ENCODE measurements at regions not wholly inside any gene's neighbourhood (a gene's known extent, or its start where the extent isn't known, plus 50 kb on each side); places are given as distances from the start of the nearest gene placed in this dataset.

GRCh38 chr6:122165014-122165413, 234.4 kb upstream of the HSF2 start:
- Mint-ChIP-seq H3K4me1 (ENCODE audit: unreplicated experiment) (no peaks in the 10 kb centered on the region), H3K4me3 (ENCODE audit: unreplicated experiment) (no peak overlapping the region), H3K36me3 (ENCODE audit: unreplicated experiment) (no peaks in the 10 kb centered on the region), H3K27ac (ENCODE audit: unreplicated experiment) (no peak overlapping the region), H3K9me3 (ENCODE audit: unreplicated experiment) (no peaks in the 10 kb centered on the region), H3K27me3 (ENCODE audit: unreplicated experiment) (peaks cover 11% of the 10 kb centered on the region)
- TF ChIP-seq CTCF (IDR thresholded peaks at IDR 0.05): no peak
- no peak for DNase-seq (ENCODE audit: extremely low spot score, unreplicated experiment)

GRCh38 chr6:122170274-122170673, 229.2 kb upstream of the HSF2 start:
- H3K36me3 Mint-ChIP-seq (ENCODE audit: unreplicated experiment): no peaks in the 10 kb centered on the region
- no peak overlapping the region for H3K4me3 Mint-ChIP-seq (ENCODE audit: unreplicated experiment)
- no peaks in the 10 kb centered on the region for H3K9me3 Mint-ChIP-seq (ENCODE audit: unreplicated experiment)
- TF ChIP-seq CTCF (IDR thresholded peaks at IDR 0.05): no peak
- peaks cover 38% of the 10 kb centered on the region for H3K27me3 Mint-ChIP-seq (ENCODE audit: unreplicated experiment)
- no peak for DNase-seq (ENCODE audit: extremely low spot score, unreplicated experiment)
- no peaks in the 10 kb centered on the region for H3K4me1 Mint-ChIP-seq (ENCODE audit: unreplicated experiment)
- no peak overlapping the region for H3K27ac Mint-ChIP-seq (ENCODE audit: unreplicated experiment)

- Mint-ChIP-seq H3K4me1 (ENCODE audit: unreplicated experiment) (no peaks in the 10 kb centered on the region), H3K36me3 (ENCODE audit: unreplicated experiment) (no peaks in the 10 kb centered on the region), H3K9me3 (ENCODE audit: unreplicated experiment) (no peaks in the 10 kb centered on the region), H3K27ac (ENCODE audit: unreplicated experiment) (no peak overlapping the region), H3K27me3 (ENCODE audit: unreplicated experiment) (peaks cover 67% of the 10 kb centered on the region), H3K4me3 (ENCODE audit: unreplicated experiment) (no peak overlapping the region)
- no peak for TF ChIP-seq CTCF (IDR thresholded peaks at IDR 0.05)
- DNase-seq (ENCODE audit: extremely low spot score, unreplicated experiment): no peak
Measured at GRCh38 chr6:122178988-122179387, 220.5 kb upstream of the HSF2 start.

DNA sequence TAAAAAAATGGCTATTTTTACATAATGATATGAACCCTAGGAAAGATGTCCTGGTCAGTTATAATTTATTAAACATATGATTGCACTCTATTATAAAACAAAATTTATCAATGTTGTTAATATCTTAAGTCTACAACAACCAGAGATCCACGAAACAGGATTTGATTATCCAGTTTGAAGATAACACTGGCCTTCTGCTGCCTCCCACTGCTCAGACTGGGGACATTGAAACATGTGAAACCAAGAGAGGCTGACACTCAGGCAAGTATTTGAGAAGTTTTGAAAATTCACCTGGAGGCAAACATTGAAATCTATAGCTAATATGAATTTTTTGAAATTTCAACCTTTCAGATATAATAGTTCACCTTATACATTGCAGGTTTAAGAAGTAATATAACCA, 219.3 kb upstream of the HSF2 start:
- DNase-seq (ENCODE audit: extremely low spot score, unreplicated experiment): no peak
- H3K27me3 Mint-ChIP-seq (ENCODE audit: unreplicated experiment): peaks cover 63% of the 10 kb centered on the region
- H3K4me1 Mint-ChIP-seq (ENCODE audit: unreplicated experiment): peaks cover 2% of the 10 kb centered on the region
- TF ChIP-seq CTCF (IDR thresholded peaks at IDR 0.05): peak; percentile 54
- H3K4me3 Mint-ChIP-seq (ENCODE audit: unreplicated experiment): no peak overlapping the region
- H3K36me3 Mint-ChIP-seq (ENCODE audit: unreplicated experiment): no peaks in the 10 kb centered on the region
- no peak overlapping the region for H3K27ac Mint-ChIP-seq (ENCODE audit: unreplicated experiment)
- no peaks in the 10 kb centered on the region for H3K9me3 Mint-ChIP-seq (ENCODE audit: unreplicated experiment)

DNA sequence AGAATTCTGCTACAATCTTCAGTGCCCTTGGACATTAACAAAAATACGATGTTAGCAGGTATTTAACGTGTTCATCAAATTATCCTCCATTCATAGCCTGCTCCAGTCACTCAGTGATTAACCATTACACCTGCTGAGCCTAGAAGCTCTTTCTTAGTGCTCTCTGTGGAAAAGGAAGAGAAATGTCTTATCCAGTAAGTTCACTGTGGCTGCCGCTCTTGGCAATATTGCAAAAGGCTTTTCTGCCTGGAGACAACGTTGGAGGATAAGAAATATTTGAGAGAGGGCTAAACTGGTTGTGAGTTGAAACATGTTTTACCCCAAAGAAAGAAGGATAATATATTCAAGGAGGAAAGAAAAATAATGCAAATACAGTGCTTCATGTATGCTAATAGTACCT, 217.4 kb upstream of the HSF2 start:
- no peak for DNase-seq (ENCODE audit: extremely low spot score, unreplicated experiment)
- peaks cover 2% of the 10 kb centered on the region for H3K4me1 Mint-ChIP-seq (ENCODE audit: unreplicated experiment)
- TF ChIP-seq CTCF (IDR thresholded peaks at IDR 0.05): no peak
- H3K27me3 Mint-ChIP-seq (ENCODE audit: unreplicated experiment): peaks cover 61% of the 10 kb centered on the region
- no peak overlapping the region for H3K4me3 Mint-ChIP-seq (ENCODE audit: unreplicated experiment)
- H3K27ac Mint-ChIP-seq (ENCODE audit: unreplicated experiment): no peak overlapping the region
- H3K36me3 Mint-ChIP-seq (ENCODE audit: unreplicated experiment): no peaks in the 10 kb centered on the region
- H3K9me3 Mint-ChIP-seq (ENCODE audit: unreplicated experiment): no peaks in the 10 kb centered on the region
